ENCODE measurements at regions not wholly inside any gene's neighbourhood (a gene's known extent, or its start where the extent isn't known, plus 50 kb on each side); places are given as distances from the start of the nearest gene placed in this dataset.

DNA sequence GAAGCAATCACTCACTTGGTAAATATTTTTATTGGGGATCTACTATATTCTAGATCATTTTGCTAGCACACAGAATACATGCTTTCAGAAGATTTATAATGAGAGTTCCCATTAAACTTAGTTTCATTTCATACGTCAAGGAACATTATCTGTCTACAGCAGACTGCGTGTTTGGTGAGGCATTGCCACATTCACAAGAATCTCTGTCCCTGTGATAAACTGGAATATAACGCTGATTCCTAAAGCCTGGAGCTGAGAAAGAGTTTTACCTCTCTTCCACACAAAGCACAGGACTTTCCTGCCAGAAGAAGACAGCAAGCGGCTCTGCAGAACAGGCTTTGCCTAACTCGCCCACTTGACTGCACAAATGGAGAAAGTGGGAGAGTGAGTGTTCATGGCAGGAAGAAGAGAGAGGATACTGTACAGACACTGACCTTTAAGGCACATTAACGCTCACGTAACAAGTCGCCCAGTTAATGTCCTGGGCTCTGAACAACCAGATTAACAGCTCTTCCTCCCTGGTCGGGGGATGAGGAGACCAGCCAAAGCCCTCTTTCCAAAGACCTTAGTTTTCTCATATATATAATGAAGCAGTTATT, 356.2 kb downstream of the GPD2 start:
- no peak for TF ChIP-seq POLR2A (IDR thresholded peaks at IDR 0.05)
- TF ChIP-seq, protein P1, sequence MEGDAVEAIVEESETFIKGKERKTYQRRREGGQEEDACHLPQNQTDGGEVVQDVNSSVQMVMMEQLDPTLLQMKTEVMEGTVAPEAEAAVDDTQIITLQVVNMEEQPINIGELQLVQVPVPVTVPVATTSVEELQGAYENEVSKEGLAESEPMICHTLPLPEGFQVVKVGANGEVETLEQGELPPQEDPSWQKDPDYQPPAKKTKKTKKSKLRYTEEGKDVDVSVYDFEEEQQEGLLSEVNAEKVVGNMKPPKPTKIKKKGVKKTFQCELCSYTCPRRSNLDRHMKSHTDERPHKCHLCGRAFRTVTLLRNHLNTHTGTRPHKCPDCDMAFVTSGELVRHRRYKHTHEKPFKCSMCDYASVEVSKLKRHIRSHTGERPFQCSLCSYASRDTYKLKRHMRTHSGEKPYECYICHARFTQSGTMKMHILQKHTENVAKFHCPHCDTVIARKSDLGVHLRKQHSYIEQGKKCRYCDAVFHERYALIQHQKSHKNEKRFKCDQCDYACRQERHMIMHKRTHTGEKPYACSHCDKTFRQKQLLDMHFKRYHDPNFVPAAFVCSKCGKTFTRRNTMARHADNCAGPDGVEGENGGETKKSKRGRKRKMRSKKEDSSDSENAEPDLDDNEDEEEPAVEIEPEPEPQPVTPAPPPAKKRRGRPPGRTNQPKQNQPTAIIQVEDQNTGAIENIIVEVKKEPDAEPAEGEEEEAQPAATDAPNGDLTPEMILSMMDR (IDR thresholded peaks at IDR 0.05) = no peak
- H3K27ac ChIP-seq = no peak overlapping the region
- no peaks in the 10 kb centered on the region for H3K9me3 ChIP-seq
- H3K4me1 ChIP-seq = no peaks in the 10 kb centered on the region
- H3K4me3 ChIP-seq = no peak overlapping the region
- no peak for DNase-seq
- H3K36me3 ChIP-seq = no peaks in the 10 kb centered on the region
- H3K27me3 ChIP-seq = no peaks in the 10 kb centered on the region

DNA sequence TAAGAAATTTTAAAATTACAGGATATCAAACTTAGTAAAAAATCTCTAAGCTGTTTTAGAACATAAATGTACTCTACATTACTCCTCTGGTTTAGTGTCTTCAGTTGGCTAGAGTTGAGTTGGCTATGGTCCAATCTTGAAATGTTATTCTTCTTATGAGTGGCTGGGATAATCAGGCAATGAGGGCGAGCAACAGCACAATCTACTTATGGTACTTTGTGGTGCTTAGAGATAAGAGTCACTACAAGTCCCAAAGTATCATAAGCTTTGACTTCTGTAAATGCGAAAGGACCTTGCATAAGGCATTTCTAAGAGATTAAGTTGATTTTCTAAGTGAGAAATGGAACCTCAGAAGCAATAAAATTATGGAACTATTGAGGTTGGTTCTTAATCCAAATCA, 361.7 kb downstream of the GPD2 start:
- Histone ChIP-seq H3K36me3 (no peaks in the 10 kb centered on the region), H3K27ac (no peak overlapping the region), H3K4me1 (no peaks in the 10 kb centered on the region), H3K27me3 (no peaks in the 10 kb centered on the region), H3K4me3 (no peak overlapping the region), H3K9me3 (no peaks in the 10 kb centered on the region)
- DNase-seq = no peak
- TF ChIP-seq, protein P1 (IDR thresholded peaks at IDR 0.05) = no peak
- TF ChIP-seq POLR2A (IDR thresholded peaks at IDR 0.05) = no peak

- Histone ChIP-seq H3K27me3 (no peaks in the 10 kb centered on the region), H3K4me3 (no peak overlapping the region), H3K27ac (no peak overlapping the region), H3K36me3 (no peaks in the 10 kb centered on the region), H3K4me1 (no peaks in the 10 kb centered on the region), H3K9me3 (no peaks in the 10 kb centered on the region)
- no peak for DNase-seq
- TF ChIP-seq, protein P1 (IDR thresholded peaks at IDR 0.05) = no peak
- no peak for TF ChIP-seq POLR2A (IDR thresholded peaks at IDR 0.05)
Observed at GRCh38 chr2:156800065-156800653, 364.0 kb downstream of the GPD2 start.

DNA sequence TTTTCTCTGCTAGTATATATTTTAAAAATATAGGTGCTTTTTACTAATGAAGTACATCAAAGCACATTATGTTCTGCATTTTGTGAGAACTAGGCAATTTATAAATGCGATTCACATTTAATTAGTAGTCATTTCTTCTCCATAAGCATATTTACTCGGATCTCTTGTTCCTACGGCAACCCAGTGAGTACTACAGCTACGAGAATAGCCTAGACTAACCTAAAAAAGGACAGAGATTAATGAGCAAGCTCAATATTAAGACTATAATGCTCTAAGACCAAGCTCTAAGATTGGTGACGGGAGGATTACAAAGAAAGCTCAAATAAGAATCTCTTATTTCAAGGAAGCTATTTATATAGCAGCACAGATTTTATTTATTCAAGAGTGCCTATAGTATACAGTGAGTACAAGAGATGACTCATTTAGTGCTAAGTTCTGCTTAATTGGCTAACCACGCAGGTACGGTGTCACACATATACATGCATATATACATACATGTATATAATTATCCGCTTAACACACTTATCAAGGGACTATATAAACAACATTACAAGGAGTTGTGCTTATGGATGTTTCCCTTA, 364.7 kb downstream of the GPD2 start:
- Histone ChIP-seq H3K4me1 (no peaks in the 10 kb centered on the region), H3K4me3 (no peak overlapping the region), H3K36me3 (no peaks in the 10 kb centered on the region), H3K27ac (no peak overlapping the region), H3K9me3 (no peaks in the 10 kb centered on the region), H3K27me3 (no peaks in the 10 kb centered on the region)
- TF ChIP-seq, protein P1 (IDR thresholded peaks at IDR 0.05) = no peak
- TF ChIP-seq POLR2A (IDR thresholded peaks at IDR 0.05) = no peak
- DNase-seq = no peak

DNA sequence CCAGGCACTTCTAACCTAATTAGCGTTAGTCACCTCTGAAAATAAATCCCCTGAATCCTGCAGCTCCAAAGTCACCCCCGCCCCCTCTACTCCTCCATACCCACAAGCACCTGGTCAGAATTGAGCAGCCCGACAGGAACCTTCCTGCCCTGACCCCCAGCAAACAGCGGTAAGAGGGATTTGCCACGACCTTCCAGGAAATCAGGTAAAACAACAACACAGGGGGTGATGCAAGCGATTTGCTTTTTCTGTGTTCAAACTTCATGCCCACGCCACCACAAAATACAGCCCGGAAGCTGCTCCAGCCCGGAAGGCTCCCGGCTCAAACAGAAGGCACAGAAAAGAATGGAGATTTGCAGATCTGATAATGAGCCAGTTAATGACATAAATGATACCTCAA, 367.1 kb downstream of the GPD2 start:
- no peaks in the 10 kb centered on the region for H3K36me3 ChIP-seq
- peak overlapping the region in 2 of 4 donors; percentile 40 to 47 for H3K4me3 ChIP-seq
- H3K27ac ChIP-seq = peak overlapping the region in 1 of 4 donors; percentile 23
- no peaks in the 10 kb centered on the region for H3K4me1 ChIP-seq
- no peaks in the 10 kb centered on the region for H3K9me3 ChIP-seq
- H3K27me3 ChIP-seq = no peaks in the 10 kb centered on the region
- TF ChIP-seq, protein P1 (IDR thresholded peaks at IDR 0.05) = no peak
- TF ChIP-seq POLR2A (IDR thresholded peaks at IDR 0.05) = no peak
- DNase-seq = peak in 1 of 3 donors; percentile 41
